Stomach (tissue), 4 donors: ENCODE measurements at regions not wholly inside any gene's neighbourhood (a gene's known extent, or its start where the extent isn't known, plus 50 kb on each side); places are given as distances from the start of the nearest gene placed in this dataset.

Experiments used
- POLR2A ChIP-seq, 4 donors: fragments of 450-650 bp; IDR thresholded peaks; one replicate each; pipeline ENCODE4 v1.6.1; 2016; ENCODE audit warnings: antibody characterized with exemption in 4 of 4, control low read depth in 2 of 4, mild to moderate bottlenecking in 1 of 4, moderate library complexity in 1 of 4
- POLR2AphosphoS5 ChIP-seq, 3 donors: sonication (generic); formaldehyde crosslinking; IDR thresholded peaks; one replicate each; pipeline ENCODE4 v1.6.1; 2016; ENCODE audit warnings: antibody characterized with exemption in 3 of 3

GRCh38 chr3:80285388-80285787 lies 517.6 kb upstream of the ROBO1 start:
- TF ChIP-seq POLR2A (IDR thresholded peaks at IDR 0.05) = no peak
- no peak for TF ChIP-seq POLR2AphosphoS5 (IDR thresholded peaks at IDR 0.05)
